HEK293 (cell line): ENCODE measurements at regions not wholly inside any gene's neighbourhood (a gene's known extent, or its start where the extent isn't known, plus 50 kb on each side); places are given as distances from the start of the nearest gene placed in this dataset.

ENCODE experiments used
- CTCF ChIP-seq: fragments of 450-650 bp; formaldehyde crosslinking; IDR thresholded peaks from 2 replicates; pipeline ENCODE4 v1.5.1; 2016; ENCODE audit warnings: missing biosample characterization, missing genetic modification characterization
- OSR2 ChIP-seq: fragments of 450-650 bp; formaldehyde crosslinking; IDR thresholded peaks from 2 replicates; pipeline ENCODE4 v1.5.1; 2016; ENCODE audit warnings: missing biosample characterization, missing genetic modification characterization
- ZNF785 ChIP-seq: fragments of 450-650 bp; formaldehyde crosslinking; IDR thresholded peaks from 2 replicates; pipeline ENCODE4 v1.5.1; 2016; ENCODE audit warnings: missing biosample characterization, missing genetic modification characterization

DNA sequence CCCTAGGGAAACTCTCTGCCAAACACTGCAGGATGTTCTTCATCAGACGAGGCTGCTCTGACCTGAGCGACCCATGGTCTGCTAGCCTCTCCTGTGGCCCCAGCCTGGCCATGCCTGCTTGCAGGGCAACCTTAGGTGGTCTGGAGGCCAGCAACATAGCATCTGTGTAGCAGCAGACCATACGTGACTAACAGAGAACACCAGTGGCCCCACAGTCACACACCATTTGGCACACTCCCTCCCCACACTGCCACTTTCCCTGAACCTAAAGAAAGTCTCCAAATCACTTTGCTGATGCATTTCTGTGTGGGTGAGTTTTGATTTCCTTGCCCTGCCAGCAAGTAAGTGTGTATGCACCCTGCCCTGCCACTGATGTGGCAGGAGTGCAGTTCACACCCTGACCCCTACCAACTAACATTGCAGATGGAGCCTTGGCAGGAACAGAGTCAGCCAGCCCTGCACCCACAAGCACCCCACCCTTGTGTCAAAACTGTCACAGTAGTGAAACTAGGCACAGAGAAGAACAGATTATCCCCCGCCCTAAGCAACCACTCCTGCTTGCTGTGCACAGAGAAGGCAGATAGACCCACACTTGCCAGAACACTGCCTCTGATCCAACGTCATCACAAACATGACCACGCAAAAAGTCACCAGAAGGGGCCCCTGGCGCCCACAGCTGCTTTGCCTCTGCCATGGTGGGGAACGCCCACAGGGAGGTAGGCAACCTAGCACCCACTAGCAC lies 249.1 kb downstream of the SPIN4 start:
- TF ChIP-seq CTCF (tag by site-specific recombination) (no peak), OSR2 (tag by site-specific recombination) (no peak), ZNF785 (tag by site-specific recombination) (no peak)
